IPS-18a (cell line): ENCODE measurements at regions not wholly inside any gene's neighbourhood (a gene's known extent, or its start where the extent isn't known, plus 50 kb on each side); places are given as distances from the start of the nearest gene placed in this dataset.

Experiments used
- H3K27ac ChIP-seq: one replicate; pipeline ENCODE4 v1.5.1; 2013; ENCODE audit warnings: low read length
- H3K27me3 ChIP-seq: one replicate; pipeline ENCODE4 v1.6.1; 2013; ENCODE audit warnings: mild to moderate bottlenecking, low read length; ENCODE audit not compliant: control insufficient read depth, insufficient read depth
- H3K36me3 ChIP-seq: one replicate; pipeline ENCODE4 v1.6.1; 2013; ENCODE audit warnings: low read depth, low read length; ENCODE audit not compliant: control insufficient read depth
- H3K4me1 ChIP-seq: one replicate; pipeline ENCODE4 v1.6.1; 2013; ENCODE audit warnings: low read depth, low read length; ENCODE audit not compliant: control insufficient read depth
- H3K4me3 ChIP-seq: one replicate; pipeline ENCODE4 v1.5.1; 2013; ENCODE audit warnings: low read length
- H3K9ac ChIP-seq: one replicate; pipeline ENCODE4 v1.6.1; 2013; ENCODE audit warnings: mild to moderate bottlenecking, low read length, moderate library complexity
- H3K9me3 ChIP-seq: one replicate; pipeline ENCODE4 v1.6.1; 2013; ENCODE audit warnings: low read depth, low read length; ENCODE audit not compliant: control insufficient read depth

DNA sequence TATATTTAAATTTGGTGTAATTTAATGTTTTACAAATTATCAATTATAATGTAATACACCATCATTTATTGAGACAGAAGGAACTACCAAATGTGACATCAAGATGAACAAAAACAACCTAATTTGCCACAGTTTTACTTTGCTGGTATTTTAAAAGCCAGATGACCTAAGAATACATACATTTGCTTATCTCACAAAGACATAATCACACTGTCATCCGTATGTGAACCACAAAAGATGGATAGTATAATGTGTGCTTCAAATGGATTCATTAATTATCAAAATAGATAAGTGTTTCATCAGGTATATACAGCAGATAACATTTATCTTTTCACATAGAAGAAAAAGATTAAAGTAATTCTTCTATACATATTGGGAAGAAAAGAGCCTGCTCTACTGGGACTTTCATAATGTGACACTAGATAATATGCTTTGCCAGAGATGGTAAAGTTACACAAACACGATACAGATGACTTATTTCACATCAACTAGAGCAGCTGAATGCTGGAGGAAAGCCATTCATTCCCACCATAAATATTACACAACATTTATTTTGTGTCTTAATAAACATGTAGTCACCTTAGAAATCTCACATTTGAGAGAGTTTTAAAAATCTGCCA is 278.5 kb downstream of the ISL1 start:
- no peak overlapping the region for H3K4me3 ChIP-seq
- no peaks in the 10 kb centered on the region for H3K36me3 ChIP-seq
- no peaks in the 10 kb centered on the region for H3K4me1 ChIP-seq
- H3K9me3 ChIP-seq: no peaks in the 10 kb centered on the region
- H3K27ac ChIP-seq: no peak overlapping the region
- H3K9ac ChIP-seq: no peak overlapping the region
- H3K27me3 ChIP-seq: no peaks in the 10 kb centered on the region

DNA sequence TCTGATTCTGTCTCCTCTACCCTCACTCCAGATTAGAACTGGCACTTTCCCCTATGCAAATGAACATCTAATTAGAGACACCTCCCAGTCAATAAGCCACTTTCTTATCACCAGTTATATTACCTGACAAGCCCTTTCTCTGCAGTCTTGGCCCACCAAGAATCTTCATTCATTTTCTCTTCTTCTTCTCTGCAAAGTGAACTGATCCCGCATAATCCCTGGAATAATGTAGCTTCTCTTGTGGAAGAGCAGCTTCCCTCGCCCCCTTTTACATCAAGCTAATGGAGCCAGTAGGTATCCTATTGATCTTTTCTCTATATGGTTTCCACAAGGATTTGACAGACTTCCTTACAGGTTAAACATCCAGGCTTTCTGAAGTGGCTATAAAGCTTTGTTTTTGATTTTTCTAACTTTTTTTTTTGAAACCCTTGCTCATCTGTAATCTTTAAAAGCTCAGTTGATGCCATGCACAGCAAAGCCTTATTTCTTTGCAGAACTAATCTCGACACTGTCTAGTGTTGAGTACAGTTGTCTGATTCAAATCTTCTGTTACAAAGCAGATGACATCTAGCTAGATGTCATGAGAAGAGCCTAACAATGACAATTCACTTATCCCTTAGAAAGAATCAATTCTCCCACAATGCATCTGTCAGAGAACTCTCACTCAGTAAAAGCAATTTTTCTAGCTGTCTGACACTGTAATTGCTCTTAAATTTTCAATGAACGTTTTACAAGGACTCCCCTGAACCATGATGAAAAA is 281.4 kb downstream of the ISL1 start:
- H3K27ac ChIP-seq: no peak overlapping the region
- no peaks in the 10 kb centered on the region for H3K9me3 ChIP-seq
- H3K4me3 ChIP-seq: no peak overlapping the region
- no peaks in the 10 kb centered on the region for H3K4me1 ChIP-seq
- no peak overlapping the region for H3K9ac ChIP-seq
- no peaks in the 10 kb centered on the region for H3K36me3 ChIP-seq
- H3K27me3 ChIP-seq: no peaks in the 10 kb centered on the region

DNA sequence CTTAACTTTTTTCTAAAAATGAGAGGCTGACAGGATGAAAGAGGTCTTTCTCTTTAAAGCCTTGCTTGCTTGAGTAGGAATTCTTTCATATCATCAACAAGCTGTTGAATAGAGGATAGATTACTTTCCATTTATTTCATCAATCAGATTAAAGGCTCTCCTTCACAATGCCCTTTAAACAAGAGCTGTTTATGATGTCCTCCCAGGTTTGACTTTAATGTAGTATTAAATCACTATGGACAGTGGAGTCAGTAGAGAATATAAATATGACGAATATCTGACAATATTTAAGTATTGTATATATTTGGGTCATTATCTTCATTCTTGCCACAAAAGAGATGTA is 282.0 kb downstream of the ISL1 start:
- H3K27me3 ChIP-seq: no peaks in the 10 kb centered on the region
- H3K4me1 ChIP-seq: no peaks in the 10 kb centered on the region
- H3K9me3 ChIP-seq: no peaks in the 10 kb centered on the region
- H3K4me3 ChIP-seq: no peak overlapping the region
- H3K27ac ChIP-seq: no peak overlapping the region
- no peak overlapping the region for H3K9ac ChIP-seq
- H3K36me3 ChIP-seq: no peaks in the 10 kb centered on the region

DNA sequence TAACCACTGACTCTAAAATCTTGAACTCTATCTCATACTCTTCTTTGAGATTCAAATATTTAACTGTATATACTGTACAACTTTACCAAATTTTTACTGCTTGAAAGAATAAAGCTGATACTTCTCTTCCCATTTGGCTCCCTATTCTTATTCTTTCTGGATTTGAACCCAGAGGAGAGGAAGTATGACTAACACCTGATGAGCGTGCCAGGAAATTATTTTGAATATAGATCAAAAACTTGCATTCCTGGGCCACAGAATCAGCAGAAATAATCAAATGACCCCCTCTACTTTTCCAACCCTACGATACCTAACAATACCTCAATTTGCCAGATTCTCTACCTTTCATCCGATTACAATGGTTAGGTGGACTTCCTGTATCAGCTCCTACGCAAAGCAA is 285.8 kb downstream of the ISL1 start:
- Histone ChIP-seq H3K9me3 (no peaks in the 10 kb centered on the region), H3K4me1 (no peaks in the 10 kb centered on the region), H3K27me3 (no peaks in the 10 kb centered on the region), H3K36me3 (no peaks in the 10 kb centered on the region), H3K27ac (no peak overlapping the region), H3K4me3 (no peak overlapping the region), H3K9ac (no peak overlapping the region)

DNA sequence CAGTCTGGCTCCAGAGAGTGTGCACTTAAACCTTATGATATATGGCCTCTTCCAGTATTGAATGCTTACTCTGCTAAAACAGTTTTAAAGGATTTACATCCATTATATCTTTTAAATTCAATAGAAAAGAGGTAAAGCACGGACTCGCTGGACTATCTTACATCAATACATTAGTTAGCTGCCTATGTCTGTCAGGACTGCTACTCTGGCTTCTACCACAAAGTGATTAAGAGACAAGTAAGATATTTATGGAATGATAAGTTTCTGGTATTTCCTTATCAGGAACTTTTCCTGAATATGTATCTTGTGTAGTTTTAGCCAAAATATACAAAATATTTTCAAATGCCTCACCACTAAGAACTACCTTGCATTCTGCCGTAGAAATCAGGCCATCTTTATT is 295.1 kb downstream of the ISL1 start:
- Histone ChIP-seq H3K9ac (no peak overlapping the region), H3K4me1 (no peaks in the 10 kb centered on the region), H3K36me3 (no peaks in the 10 kb centered on the region), H3K9me3 (no peaks in the 10 kb centered on the region), H3K27ac (no peak overlapping the region), H3K4me3 (no peak overlapping the region), H3K27me3 (no peaks in the 10 kb centered on the region)

DNA sequence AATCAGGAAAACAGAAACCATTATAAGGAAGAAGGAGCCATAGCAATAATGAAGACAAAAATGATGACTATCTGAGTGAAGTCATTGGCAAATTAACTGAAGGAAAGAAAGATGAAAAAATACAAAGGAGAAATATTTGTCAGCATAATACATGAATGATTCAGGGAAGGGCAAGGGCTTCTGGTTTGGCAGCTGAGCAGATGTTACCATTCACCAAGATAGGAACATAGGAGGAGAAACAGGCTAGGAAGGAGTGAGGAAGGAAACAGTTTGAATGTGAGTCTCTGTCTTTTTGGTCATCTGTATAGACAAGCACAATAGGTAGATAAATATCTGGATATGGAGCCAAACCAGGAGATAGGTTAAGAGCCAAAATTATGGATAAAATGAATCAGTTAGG is 296.0 kb downstream of the ISL1 start:
- H3K4me1 ChIP-seq: no peaks in the 10 kb centered on the region
- no peak overlapping the region for H3K27ac ChIP-seq
- no peaks in the 10 kb centered on the region for H3K27me3 ChIP-seq
- H3K36me3 ChIP-seq: no peaks in the 10 kb centered on the region
- H3K4me3 ChIP-seq: no peak overlapping the region
- H3K9me3 ChIP-seq: no peaks in the 10 kb centered on the region
- no peak overlapping the region for H3K9ac ChIP-seq

DNA sequence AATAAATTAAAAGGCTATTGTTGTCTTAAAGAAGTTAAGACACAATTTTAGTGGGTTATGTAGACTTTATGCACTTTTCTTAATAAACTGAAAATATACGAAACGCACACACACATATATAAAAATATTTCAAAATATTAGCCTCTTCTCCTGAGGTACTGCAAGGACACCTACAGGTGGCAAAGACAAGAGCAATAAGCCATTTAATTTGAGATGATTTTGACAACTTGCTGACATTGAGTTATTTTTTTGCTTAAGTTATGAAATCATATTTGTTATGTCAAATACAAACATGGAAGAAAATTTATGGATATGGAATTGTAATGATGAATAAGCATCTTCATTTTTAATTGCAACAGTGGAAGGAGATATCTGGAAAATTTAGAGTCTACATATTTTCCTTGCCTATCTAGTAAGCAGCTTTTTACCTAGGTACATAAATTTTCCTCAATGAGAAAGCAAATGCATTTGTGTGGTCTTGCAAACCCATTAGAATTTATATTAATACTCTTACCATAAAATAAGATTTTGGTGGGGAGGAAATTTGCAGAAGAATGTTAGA is 301.6 kb downstream of the ISL1 start:
- no peaks in the 10 kb centered on the region for H3K27me3 ChIP-seq
- H3K27ac ChIP-seq: no peak overlapping the region
- no peaks in the 10 kb centered on the region for H3K9me3 ChIP-seq
- H3K36me3 ChIP-seq: no peaks in the 10 kb centered on the region
- no peaks in the 10 kb centered on the region for H3K4me1 ChIP-seq
- H3K4me3 ChIP-seq: no peak overlapping the region
- no peak overlapping the region for H3K9ac ChIP-seq

DNA sequence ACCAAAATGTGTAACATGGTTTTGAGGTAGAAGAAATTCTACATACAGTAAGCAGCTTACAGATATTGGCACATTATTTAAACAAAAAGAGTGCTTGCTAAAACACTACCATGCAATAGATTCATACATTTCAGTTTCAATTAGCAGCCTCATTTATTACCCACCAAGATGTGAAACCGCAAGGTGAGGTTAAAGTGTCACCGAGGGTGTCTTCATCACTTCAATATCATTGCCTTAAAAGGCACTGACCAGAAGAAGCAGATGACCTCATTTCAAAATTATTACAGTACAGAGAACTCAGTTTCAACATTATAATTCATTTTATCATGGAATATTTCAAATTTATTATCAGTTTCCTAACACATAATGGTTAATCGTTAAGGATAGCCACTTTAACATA is 302.2 kb downstream of the ISL1 start:
- Histone ChIP-seq H3K4me1 (no peaks in the 10 kb centered on the region), H3K9ac (no peak overlapping the region), H3K36me3 (no peaks in the 10 kb centered on the region), H3K9me3 (no peaks in the 10 kb centered on the region), H3K27me3 (no peaks in the 10 kb centered on the region), H3K4me3 (no peak overlapping the region), H3K27ac (no peak overlapping the region)

DNA sequence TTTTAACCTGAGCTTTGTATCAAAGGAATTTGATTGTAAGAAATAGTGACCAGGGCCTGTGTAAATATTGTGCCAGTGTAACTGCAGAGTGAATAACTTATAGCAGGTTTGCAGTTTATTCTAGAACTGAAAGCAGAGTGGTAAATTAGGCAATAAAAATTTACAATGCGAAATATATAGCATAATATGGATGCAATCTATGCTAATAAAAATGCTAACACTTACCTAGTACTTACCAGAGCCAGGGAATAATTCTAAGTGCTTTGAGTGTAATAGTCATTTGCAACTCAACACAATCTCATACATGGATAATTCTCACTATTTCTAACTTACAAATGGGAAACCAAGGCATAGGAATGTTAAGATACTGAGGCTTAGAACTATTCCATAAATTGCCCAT is 303.4 kb downstream of the ISL1 start:
- Histone ChIP-seq H3K27ac (no peak overlapping the region), H3K4me1 (no peaks in the 10 kb centered on the region), H3K36me3 (no peaks in the 10 kb centered on the region), H3K9me3 (no peaks in the 10 kb centered on the region), H3K27me3 (no peaks in the 10 kb centered on the region), H3K4me3 (no peak overlapping the region), H3K9ac (no peak overlapping the region)

DNA sequence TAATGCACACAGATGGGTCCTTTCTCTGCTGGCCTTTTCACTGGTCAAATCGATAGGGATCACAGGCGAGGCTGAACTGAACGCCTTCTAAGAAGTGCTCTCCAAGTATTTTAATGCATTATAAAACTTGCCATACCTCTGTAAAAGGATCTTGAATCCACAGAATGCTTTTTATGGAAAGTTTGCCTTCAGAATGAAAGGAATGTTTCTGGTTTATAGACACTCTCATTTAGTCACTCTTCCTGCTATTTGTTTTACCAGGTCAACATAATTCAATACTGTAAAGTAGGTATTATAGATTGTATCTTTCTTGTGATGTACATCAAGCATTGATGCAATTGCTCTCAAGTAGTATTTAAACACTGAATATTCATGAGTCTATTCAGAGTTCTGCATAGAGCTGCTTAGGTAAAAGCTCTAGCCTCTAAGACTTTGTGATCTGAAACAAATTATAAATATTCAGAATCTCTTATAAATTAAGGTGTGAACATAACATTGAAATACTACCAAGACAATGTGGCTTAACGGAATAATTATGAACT is 308.4 kb downstream of the ISL1 start:
- H3K27ac ChIP-seq: no peak overlapping the region

DNA sequence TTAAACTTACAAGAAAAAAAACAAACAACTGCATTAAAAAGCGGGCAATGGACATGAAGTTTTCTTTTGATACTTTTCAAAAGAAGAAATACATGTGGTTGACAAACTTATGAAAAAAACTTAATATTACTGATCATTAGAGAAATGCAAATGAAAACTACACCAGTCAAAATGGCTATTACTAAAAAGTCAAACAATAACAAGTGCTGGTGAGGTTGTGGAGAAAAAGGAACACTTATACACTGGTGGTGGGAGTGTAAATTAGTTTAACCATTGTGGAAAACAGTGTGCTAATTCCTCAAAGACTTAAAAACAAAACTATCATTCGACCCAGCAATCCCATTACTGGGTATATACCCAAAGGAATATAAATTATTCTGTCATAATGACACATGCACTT is 311.6 kb downstream of the ISL1 start:
- H3K36me3 ChIP-seq: no peaks in the 10 kb centered on the region
- H3K27me3 ChIP-seq: no peaks in the 10 kb centered on the region
- H3K9me3 ChIP-seq: peaks cover 4% of the 10 kb centered on the region
- H3K4me1 ChIP-seq: no peaks in the 10 kb centered on the region
- no peak overlapping the region for H3K4me3 ChIP-seq
- no peak overlapping the region for H3K27ac ChIP-seq
- H3K9ac ChIP-seq: no peak overlapping the region

More for the DNA sequence above, 308.4 kb downstream of the ISL1 start:
- Histone ChIP-seq H3K9me3 (peaks cover 4% of the 10 kb centered on the region), H3K4me3 (no peak overlapping the region), H3K27me3 (no peaks in the 10 kb centered on the region), H3K4me1 (no peaks in the 10 kb centered on the region), H3K36me3 (no peaks in the 10 kb centered on the region), H3K9ac (no peak overlapping the region)

DNA sequence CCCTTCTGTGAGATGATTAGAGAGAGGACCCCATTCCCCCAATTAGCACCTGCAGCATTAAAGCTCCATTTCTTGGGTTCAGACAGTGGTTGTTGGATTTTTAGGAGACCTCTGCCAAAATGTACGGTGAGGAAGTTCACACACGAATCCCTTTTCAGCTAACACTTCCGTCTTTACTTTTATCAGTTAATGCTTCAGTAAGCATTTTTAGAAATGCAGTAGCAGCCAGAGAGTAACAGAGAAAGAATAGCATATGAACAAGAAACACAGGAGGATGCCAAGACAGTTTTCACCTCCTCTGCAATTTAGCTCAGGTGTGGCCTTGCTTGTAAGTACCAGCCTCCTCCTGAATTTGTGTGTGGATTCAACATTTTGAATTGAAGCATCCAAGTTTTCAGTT is 312.9 kb downstream of the ISL1 start:
- Histone ChIP-seq H3K27me3 (no peaks in the 10 kb centered on the region), H3K4me3 (no peak overlapping the region), H3K27ac (no peak overlapping the region), H3K9me3 (peaks cover 4% of the 10 kb centered on the region), H3K9ac (no peak overlapping the region), H3K4me1 (no peaks in the 10 kb centered on the region), H3K36me3 (no peaks in the 10 kb centered on the region)
